ENCODE measurements at regions not wholly inside any gene's neighbourhood (a gene's known extent, or its start where the extent isn't known, plus 50 kb on each side); places are given as distances from the start of the nearest gene placed in this dataset.

- DNase-seq (ENCODE audit: extremely low read depth, insufficient read length), result no peak
- no peaks in the 10 kb centered on the region for H3K27me3 ChIP-seq (replicated peaks; ENCODE audit: control insufficient read depth, insufficient read depth, low read length)
- no peaks in the 10 kb centered on the region for H3K36me3 ChIP-seq (ENCODE audit: control insufficient read depth, insufficient read depth, low read length)
- H3K4me3 ChIP-seq (replicated peaks; ENCODE audit: low read depth, low read length), result no peak overlapping the region
- TF ChIP-seq CTCF (IDR thresholded peaks at IDR 0.05; ENCODE audit: insufficient read depth, low read length, poor library complexity, severe bottlenecking), result no peak
Observed at GRCh38 chr4:18342847-18343246, 321.3 kb upstream of the LCORL start.

- DNase-seq (ENCODE audit: extremely low read depth, insufficient read length), result no peak
- TF ChIP-seq CTCF (IDR thresholded peaks at IDR 0.05; ENCODE audit: insufficient read depth, low read length, poor library complexity, severe bottlenecking), result no peak
- H3K27me3 ChIP-seq (replicated peaks; ENCODE audit: control insufficient read depth, insufficient read depth, low read length), result no peaks in the 10 kb centered on the region
- no peaks in the 10 kb centered on the region for H3K36me3 ChIP-seq (ENCODE audit: control insufficient read depth, insufficient read depth, low read length)
- no peak overlapping the region for H3K4me3 ChIP-seq (replicated peaks; ENCODE audit: low read depth, low read length)
Observed at GRCh38 chr4:18321956-18322530, 300.5 kb upstream of the LCORL start.

GRCh38 chr4:18319431-18319830 is 297.9 kb upstream of the LCORL start:
- DNase-seq (ENCODE audit: extremely low read depth, insufficient read length), result no peak
- no peak for TF ChIP-seq CTCF (IDR thresholded peaks at IDR 0.05; ENCODE audit: insufficient read depth, low read length, poor library complexity, severe bottlenecking)
- H3K36me3 ChIP-seq (ENCODE audit: control insufficient read depth, insufficient read depth, low read length), result no peaks in the 10 kb centered on the region
- no peaks in the 10 kb centered on the region for H3K27me3 ChIP-seq (replicated peaks; ENCODE audit: control insufficient read depth, insufficient read depth, low read length)
- no peak overlapping the region for H3K4me3 ChIP-seq (replicated peaks; ENCODE audit: low read depth, low read length)

- no peaks in the 10 kb centered on the region for H3K27me3 ChIP-seq (replicated peaks; ENCODE audit: control insufficient read depth, insufficient read depth, low read length)
- DNase-seq (ENCODE audit: extremely low read depth, insufficient read length), result no peak
- H3K36me3 ChIP-seq (ENCODE audit: control insufficient read depth, insufficient read depth, low read length), result no peaks in the 10 kb centered on the region
- no peak overlapping the region for H3K4me3 ChIP-seq (replicated peaks; ENCODE audit: low read depth, low read length)
- TF ChIP-seq CTCF (IDR thresholded peaks at IDR 0.05; ENCODE audit: insufficient read depth, low read length, poor library complexity, severe bottlenecking), result no peak
Observed at GRCh38 chr4:18318682-18319388, 297.3 kb upstream of the LCORL start.

- DNase-seq (ENCODE audit: extremely low read depth, insufficient read length), result no peak
- TF ChIP-seq CTCF (IDR thresholded peaks at IDR 0.05; ENCODE audit: insufficient read depth, low read length, poor library complexity, severe bottlenecking), result no peak
- no peaks in the 10 kb centered on the region for H3K27me3 ChIP-seq (replicated peaks; ENCODE audit: control insufficient read depth, insufficient read depth, low read length)
- no peaks in the 10 kb centered on the region for H3K36me3 ChIP-seq (ENCODE audit: control insufficient read depth, insufficient read depth, low read length)
- H3K4me3 ChIP-seq (replicated peaks; ENCODE audit: low read depth, low read length), result no peak overlapping the region
Observed at GRCh38 chr4:18314731-18315130, 293.2 kb upstream of the LCORL start.

All from GM06990 (cell line).